ENCODE measurements at regions not wholly inside any gene's neighbourhood (a gene's known extent, or its start where the extent isn't known, plus 50 kb on each side); places are given as distances from the start of the nearest gene placed in this dataset.

GRCh38 chr3:171986176-171986575 lies 53.2 kb upstream of the FNDC3B start:
- peak; percentile 49 for ATAC-seq
- TF ChIP-seq GLIS3 (CRISPR knock-in tag; IDR thresholded peaks at IDR 0.05), result no peak
- no peak for TF ChIP-seq RARB (CRISPR knock-in tag; IDR thresholded peaks at IDR 0.05)

GRCh38 chr3:171986757-171987518 lies 52.4 kb upstream of the FNDC3B start:
- no peak for TF ChIP-seq ZNF8 (CRISPR knock-in tag; IDR thresholded peaks at IDR 0.05)
- no peak for TF ChIP-seq GLIS3 (CRISPR knock-in tag; IDR thresholded peaks at IDR 0.05)
- no peak for TF ChIP-seq SNAI2 (CRISPR knock-in tag; IDR thresholded peaks at IDR 0.05)
- TF ChIP-seq POU6F1 (CRISPR knock-in tag; IDR thresholded peaks at IDR 0.05; ENCODE audit: borderline replicate concordance, low read depth), result no peak
- no peak for TF ChIP-seq RARB (CRISPR knock-in tag; IDR thresholded peaks at IDR 0.05)
- no peak for TF ChIP-seq CREB5 (CRISPR knock-in tag; IDR thresholded peaks at IDR 0.05; ENCODE audit: low read depth)
- no peak for TF ChIP-seq CSDC2 (CRISPR knock-in tag; IDR thresholded peaks at IDR 0.05)
- TF ChIP-seq OSR1 (CRISPR knock-in tag; IDR thresholded peaks at IDR 0.05), result no peak
- TF ChIP-seq ZFP30 (CRISPR knock-in tag; IDR thresholded peaks at IDR 0.05), result no peak
- TF ChIP-seq CSRNP3 (CRISPR knock-in tag; IDR thresholded peaks at IDR 0.05), result no peak
- no peak for TF ChIP-seq ISL1 (CRISPR knock-in tag; IDR thresholded peaks at IDR 0.05)
- no peak for TF ChIP-seq ZFP3 (CRISPR knock-in tag; IDR thresholded peaks at IDR 0.05)
- no peak for TF ChIP-seq ESRRG (CRISPR knock-in tag; IDR thresholded peaks at IDR 0.05)
- no peak for TF ChIP-seq ARNTL (CRISPR knock-in tag; IDR thresholded peaks at IDR 0.05; ENCODE audit: borderline replicate concordance, low read depth)
- no peak for TF ChIP-seq TSHZ2 (CRISPR knock-in tag; IDR thresholded peaks at IDR 0.05)
- no peak for TF ChIP-seq ZNF70 (CRISPR knock-in tag; IDR thresholded peaks at IDR 0.05)
- TF ChIP-seq BACH2 (CRISPR knock-in tag; IDR thresholded peaks at IDR 0.05; ENCODE audit: borderline replicate concordance), result no peak
- TF ChIP-seq PATZ1 (CRISPR knock-in tag; IDR thresholded peaks at IDR 0.05; ENCODE audit: borderline replicate concordance), result no peak
- TF ChIP-seq TOX (CRISPR knock-in tag; IDR thresholded peaks at IDR 0.05; ENCODE audit: borderline replicate concordance), result no peak
- no peak for ATAC-seq
